ENCODE measurements at regions not wholly inside any gene's neighbourhood (a gene's known extent, or its start where the extent isn't known, plus 50 kb on each side); places are given as distances from the start of the nearest gene placed in this dataset.

DNA sequence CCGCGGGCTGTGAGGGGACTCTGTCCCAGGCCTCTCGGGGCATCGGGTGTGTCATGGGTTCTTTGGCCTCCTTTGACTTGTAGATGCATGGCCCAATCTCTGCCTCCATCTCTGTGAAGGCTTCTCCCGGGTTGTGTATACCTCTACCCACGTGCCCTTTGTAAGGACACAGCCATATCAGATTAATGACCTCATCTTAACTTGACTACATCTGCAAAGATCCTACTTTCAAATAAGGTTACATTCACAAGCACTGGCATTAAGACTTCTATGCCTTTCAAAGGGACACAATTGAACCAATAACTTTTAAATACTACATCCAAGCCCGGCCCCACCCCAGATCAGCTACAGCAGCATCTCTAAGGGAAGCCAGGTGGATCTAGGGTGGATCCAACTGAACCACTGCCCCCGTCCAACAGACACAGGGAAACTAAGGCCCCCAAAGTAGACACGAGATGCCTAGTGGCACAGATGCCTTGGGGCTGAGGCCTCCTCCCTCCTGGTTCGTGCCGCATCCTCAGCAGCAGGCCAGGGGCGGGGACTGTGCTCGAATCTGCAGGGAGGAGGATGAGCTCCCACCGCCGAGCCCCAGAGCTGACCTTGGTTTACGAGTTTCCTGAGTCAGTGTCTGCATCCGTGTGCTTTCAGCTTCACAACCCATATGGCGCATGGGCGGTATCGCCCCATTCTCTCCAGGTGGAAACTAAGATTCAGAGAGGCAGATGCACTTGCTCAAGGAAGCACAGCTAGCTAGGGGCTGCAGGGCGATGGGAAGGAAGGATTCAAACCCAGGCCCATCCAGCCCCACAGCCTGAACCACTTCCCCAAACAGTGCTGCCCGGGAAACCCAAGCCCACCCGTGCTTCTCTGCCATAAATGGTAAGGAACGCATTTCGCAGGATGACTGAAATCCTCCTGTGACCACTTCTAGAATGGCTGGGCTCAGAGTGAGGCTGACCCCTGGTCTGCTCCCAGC, 353.3 kb downstream of the C16orf95 start:
- DNase-seq, result no peak

DNA sequence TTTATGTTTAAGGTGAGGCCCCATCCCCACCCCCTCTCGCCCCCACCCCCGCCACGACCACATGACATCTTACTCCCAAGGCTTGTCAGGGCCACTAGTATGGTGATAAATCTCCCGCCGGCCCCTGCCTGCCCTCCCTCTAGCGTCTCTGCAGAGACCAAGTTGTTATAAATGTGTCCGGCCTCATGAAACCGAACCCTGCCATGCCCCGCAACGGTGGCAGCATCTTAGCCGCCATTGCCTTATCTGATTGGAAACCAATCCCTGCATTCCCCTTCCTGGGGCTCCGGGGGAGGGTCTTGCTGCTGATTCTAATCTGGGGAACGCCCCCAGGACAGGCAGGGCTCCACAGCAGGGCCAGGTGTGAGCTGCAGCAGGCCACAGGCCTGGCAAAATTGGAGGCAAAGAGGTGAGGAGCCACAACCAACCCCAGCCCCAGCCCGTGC, 352.4 kb downstream of the C16orf95 start:
- DNase-seq, result no peak

DNA sequence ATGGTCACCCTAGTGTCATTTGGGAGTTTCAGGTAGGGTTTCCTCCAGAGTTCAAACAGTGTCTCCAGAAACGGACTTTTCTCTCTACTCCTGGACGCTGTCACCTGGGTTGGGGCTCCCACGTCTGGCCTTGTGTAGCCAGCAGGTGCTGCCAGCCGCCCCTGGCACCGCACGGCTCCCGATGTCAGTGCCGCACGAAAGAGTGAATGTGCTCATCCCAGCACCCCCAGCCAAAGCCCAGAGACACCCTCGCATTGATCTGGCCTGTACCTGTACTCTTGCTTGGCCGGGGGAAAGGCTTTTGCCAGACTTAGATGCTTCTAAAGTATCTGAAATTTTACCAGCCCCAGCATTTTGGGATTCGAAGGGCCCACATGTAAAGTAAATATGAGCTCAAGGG, 351.9 kb downstream of the C16orf95 start:
- no peak for DNase-seq

DNA sequence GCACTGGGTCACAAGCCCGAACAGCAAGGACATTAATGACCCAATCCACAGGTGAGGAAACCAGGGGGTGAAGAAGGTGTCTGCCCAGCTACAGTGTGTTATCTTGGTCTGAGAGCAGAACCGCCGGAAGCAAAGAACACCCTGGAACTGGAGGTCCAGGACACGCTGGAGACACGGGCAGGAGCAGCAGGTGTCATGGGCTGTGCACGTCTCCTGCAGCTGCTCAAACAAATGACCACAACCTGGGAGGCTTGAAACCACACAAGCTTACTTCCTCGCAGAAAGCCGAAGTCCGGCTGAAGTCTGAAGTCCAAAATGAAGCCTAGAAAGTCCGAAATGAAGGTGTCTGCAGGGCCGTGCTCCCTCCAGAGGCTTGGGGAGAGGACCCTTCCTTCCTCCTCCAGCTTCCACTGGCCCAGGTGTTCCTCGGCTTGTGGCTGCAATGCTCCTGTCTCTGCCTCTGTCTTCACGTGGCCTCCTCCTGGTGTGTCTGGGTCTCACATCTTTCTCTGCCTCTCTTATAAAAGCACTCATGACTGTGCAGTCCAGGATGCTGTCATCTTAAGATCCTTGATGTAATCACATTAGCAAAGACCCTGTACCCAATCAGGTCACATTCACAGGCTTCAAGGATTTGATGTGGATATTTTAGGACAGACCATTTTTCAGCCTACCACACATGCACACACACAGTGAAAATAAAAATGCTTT, 351.2 kb downstream of the C16orf95 start:
- DNase-seq, result no peak

DNA sequence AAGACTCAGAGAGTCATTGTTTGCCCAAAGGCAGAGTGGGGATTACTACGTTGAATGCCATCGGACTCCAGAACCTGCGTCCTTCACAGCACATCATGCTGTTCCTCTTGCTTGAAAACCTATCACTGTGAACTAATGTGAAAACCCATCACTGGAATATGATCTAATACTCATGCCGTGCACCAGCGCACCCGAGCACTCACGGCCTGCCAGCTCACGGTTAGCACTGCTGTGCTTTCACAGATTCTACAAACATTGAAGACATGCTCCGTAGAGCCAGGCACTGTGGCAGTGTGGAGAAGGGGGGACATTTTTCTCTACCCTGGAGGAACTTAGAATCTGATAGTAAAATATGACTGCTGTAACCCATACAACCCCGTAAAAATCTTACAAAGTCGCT, 350.4 kb downstream of the C16orf95 start:
- DNase-seq, result no peak

DNA sequence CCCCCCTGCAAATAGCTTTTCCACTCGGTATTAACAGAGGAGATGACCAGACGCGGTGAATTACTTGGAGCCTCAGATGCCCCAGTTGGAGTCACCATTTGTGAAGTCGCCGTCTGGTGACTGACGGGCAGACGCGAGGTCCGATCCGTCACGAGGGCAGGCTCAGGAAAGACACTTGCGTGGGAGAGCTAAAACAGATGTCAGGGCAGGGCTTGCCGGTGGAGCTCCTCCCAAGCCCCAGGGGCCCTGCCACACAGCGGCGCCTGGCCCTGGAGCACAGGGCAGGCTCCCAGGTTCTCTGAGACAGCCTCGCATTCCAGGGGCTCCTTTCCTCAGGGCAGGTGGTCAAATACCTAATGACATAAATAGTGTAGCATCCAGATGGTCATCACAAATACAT, 348.3 kb downstream of the C16orf95 start:
- no peak for DNase-seq

DNA sequence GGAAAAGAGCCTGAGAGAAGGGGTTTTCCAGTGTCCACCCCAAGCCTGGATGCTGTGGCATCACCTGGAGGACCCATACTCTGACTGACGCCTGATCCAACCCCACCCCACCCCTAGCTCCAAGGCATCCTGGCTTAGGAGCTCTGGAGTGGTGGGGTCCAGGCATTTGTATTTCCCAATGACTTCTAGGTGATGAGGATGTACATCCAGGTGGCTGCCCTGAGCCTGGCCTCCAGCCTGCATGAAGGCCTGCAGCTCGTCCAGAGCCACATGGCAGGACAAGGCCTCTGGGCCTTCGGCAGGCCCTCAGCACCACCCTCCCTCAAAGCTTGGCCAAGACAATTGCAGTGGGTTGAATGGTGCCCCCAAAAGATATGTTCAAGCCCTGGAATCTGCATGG, 347.5 kb downstream of the C16orf95 start:
- no peak for DNase-seq

DNA sequence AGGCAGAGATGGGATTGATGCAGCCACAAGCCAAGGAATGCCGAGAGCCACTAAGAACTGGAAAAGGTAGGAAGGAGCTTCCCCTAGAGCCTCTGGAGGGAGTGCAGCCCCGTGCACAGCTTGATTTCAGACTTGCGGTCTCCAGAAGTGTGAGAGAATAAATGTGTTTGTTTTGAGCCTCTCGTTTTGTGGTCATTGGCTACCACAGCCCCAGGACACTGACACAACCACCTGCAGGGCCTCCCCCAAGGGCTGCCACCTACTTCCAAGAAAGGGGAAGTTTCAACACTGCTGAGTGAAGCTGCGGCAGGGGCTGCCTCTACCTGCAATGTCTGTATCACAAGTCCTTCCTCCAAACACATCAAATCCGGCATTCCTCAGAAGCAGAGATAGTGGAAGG, 346.9 kb downstream of the C16orf95 start:
- DNase-seq, result no peak

DNA sequence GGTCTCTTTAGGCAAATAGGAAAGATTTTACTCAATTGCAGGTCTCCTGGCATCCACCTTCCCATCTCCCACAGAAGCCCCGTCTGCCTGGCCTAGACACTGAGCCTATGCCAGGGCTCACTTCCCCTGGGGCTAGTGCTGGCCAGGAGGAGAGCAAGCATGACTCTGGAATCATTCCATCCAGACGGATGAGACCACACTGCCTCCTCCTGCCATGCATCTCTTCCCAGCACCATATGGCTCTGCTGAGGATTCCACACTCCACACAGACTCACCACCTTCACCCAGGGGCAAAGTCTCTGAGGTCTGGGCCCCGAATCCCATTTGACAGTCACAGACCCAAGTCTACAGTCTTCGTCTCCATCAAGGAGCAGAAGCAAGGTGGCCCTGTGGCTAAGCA, 346.5 kb downstream of the C16orf95 start:
- DNase-seq, result no peak

DNA sequence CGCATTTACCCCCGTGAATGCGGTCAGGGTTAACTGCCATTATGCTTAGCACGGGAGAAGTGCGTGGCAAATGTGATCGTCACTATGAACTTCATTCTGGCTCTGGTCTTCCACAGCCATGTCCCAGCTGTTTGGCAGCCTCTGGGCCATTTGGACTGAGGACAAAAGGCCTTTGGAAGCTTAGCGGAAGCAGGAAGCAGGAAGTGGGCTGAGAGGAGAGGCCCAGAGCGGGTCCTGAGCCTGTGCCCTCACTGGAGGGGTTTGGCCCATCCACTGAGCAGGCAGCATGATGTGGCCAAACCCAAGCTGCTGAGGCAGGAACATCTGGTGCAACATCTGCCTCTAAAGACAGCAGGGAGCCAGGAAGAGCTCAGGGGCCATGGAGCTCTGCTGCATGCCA, 345.9 kb downstream of the C16orf95 start:
- DNase-seq, result no peak

DNA sequence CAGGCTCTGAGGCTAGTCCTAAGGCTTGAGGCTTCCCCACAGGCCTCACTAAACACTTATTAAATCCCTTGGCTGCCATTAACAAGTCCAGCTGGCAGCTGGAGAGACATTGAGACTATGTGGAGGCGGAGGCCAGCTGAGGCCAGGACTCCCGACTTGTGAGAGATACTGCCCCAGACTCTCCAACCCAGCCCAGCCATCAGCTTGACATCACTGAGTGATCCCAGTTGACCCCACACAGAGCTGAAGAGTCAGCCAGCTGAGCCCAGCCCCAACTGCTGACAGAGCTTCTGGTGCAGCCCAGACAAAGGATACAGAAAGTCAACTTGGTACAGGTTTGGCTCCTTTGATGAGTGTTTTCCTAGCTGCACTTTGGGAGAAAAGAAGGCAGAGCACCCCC, 343.1 kb downstream of the C16orf95 start:
- DNase-seq, result no peak

DNA sequence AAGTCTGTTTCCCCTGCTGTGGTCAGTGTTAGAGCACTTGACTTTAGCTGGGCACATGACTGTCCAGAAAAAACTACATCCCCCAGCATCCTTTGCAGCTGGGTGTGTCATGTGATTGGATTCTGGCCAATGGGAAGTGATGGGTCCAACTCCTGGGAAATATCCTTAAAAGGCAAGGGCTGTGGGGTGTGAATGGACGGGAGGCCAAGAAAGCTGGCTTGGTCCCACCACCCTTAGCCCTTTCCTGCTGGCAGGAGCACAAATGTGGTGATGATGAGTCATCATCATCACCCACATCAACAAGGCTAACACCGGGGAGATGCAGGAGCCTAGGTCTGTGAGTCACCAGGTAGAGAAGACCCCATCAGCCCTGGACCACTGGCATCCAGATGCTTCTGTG, 341.7 kb downstream of the C16orf95 start:
- DNase-seq, result no peak

DNA sequence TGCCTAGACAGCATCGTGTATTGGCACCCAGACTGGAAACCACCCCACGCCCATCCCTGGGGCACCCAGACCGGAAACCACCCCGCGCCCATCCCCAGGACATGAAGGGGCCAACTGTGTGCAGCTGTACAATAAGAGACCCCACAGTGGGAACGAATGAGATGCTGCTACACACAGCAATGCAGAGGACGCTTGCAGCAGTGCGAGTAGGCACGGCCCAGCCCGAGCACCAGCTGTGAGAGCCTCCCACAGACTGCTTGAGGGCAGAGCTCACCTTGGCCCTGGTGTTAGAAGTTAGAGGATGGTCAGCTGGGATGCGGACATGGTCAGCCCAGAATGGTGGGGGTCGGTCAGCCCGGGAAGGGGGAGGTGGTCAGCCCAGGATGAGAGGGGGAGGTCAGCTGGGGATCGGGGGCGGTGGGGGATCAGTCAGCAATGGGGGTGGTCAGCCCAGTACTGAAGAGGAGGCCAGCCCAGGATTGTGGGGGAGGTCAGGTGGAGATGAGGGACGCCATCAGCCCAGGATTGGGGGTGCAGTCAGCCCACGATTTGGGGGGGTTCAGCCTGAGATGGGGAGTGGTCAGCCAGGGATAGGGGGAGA, 340.0 kb downstream of the C16orf95 start:
- DNase-seq, result no peak

DNA sequence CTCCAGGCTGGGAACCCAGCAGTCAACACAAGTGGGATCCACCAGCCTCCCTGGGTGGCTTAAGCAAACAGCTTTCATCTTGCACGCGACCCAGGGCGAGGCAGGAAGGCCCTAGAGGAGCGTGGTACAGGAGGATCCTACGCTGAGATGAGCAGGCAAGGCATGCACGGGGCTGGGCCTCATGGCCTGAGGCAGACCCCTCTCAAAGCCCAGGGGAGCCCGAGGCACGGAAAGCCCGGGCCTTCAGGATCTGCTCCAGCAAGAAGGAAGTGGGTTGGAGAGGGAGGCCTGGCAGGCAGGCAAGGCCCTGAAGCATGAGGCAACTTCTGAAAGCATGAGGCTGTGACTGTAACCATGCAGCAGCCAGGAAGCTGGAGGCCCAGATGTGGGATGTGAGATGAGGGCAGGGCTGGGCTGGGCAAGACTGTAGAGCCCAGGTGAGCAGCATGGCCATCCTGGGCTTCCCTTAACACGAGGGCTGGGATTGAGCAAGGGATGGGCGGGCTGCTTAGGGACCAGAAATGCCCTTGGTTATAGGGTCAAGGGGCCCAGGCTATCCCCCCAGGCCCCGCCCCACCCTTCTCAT, 338.7 kb downstream of the C16orf95 start:
- no peak for DNase-seq

DNA sequence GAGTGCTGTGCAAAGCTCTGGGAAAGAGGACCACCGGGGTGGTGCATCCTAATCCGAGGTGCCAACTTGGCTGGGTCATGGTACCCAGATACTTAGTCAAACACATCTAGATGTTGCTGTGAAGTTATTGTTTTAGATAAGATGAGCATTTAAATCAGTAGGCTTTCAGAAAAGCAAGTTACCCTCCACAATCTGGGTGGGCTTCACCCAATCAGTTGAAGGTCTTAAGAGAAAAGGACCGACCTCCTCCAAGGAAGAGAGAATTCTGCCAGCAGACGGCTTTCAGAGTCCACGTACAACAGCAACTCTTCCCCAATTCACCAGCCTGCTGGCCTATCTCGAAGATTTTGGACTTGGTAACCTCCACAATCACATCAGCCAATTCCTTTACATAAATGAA, 338.1 kb downstream of the C16orf95 start:
- DNase-seq, result no peak

DNA sequence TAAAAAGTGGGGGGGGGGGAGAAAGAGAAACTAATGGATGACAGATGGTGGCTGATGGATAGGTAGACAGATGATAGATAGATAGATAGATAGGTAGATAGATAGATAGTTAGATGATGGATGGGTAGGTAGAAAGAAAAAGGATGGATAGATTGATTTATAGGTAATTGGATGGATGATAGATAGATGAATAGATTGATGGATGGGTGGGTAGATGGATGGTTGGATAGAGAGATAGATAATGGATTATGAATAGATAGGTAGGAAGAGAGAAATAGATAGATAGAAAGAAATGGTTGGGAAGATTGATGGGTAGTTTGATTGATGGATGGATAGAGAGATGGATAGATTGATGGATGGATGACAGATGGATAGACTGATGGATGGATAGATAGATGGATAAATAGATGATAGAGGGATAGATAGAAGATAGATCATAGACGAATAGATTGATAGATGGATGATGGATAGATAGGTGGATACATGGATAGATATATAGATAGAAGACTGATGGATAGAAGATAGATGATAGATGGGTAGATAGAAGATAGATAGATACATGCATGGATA, 337.1 kb downstream of the C16orf95 start:
- no peak for DNase-seq

DNA sequence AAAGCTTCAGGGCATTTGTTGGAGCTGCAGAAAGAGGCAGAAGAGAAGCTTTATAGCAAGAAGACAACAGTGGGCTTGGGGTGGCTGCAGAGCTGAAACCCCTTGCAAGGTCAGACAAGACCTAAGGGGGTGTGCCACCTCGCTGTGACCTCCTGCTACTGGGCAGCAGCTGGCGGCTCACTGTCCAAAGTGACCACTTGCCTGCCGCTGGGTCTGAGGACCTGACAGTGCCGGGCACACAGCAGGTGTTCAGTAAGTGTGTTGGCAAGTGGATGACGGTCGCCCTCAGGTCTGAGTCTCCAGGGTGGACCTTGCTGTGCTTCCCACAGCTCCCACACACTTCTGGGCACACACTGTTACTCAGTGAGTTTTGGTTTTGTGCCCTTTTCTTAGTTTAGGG, 336.5 kb downstream of the C16orf95 start:
- DNase-seq, result no peak

DNA sequence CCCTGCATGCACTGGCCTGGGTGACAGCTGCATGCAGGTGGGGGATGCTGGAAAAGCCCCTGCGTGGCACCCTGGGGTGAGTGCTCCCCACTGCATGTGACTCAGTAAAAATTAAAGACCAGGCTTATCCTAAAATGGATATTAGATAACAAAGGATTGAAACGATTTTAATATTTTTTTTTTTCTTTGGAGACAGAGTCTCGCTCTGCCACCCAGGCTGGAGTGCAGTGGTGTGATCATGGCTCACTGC, 334.9 kb downstream of the C16orf95 start:
- DNase-seq, result no peak

DNA sequence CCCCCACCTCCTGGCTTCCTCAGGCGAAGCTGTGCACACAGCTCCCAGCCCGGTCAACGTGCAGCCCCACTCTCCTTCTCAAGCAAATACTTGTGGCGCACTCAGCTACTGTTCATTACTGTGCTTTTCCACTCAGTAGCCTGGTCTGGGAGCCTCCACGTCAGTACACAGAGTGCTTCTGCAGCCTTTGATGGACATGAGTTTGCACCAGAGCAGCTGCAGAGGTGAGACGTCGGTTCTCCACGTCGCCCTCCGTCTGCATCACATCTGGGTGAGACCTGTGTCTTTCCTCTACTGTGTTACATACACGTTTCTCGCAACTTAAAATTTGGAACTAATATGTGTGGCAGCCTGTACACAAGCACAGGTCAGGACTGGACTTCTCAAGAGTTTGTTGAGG, 334.3 kb downstream of the C16orf95 start:
- no peak for DNase-seq

DNA sequence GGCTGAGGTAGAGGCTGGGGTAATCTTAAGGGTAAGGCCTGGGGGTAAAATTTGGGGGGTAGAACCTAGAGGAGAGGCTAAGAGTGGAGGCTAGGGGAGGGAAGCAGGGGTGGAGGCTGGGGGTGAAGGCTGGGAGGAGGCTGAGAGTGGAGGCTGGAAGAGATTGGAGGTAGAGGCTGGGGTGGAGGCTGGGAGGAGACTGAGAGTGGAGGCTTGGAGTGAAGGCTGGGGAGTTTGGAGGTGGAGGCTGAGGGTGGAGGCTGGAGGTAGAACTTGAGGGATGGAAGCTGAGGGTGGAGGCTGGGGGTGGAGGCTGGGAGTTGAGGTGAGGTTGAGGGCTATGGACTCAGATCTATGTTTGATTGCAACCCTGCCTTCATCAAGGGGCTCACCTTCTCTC, 333.6 kb downstream of the C16orf95 start:
- DNase-seq, result no peak

DNA sequence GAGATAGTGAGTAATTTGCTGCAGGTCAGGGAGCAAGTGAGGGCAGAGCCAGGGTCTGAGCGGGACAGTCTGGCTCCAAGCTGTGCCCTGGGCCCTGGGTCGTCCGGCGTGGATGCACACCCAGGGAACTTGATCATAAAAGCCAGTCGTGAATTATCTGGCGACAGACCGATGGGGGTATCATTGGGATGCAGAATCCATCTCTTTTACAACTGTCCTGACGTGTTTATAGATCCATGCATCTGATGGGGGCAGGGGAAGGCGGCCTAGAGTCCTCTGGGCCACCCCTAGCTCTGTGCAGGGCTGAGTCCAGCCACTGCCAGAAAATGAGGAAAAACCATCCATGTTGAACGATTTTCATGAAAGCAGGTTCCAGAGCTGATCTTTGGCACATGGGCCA, 332.8 kb downstream of the C16orf95 start:
- DNase-seq, result no peak

DNA sequence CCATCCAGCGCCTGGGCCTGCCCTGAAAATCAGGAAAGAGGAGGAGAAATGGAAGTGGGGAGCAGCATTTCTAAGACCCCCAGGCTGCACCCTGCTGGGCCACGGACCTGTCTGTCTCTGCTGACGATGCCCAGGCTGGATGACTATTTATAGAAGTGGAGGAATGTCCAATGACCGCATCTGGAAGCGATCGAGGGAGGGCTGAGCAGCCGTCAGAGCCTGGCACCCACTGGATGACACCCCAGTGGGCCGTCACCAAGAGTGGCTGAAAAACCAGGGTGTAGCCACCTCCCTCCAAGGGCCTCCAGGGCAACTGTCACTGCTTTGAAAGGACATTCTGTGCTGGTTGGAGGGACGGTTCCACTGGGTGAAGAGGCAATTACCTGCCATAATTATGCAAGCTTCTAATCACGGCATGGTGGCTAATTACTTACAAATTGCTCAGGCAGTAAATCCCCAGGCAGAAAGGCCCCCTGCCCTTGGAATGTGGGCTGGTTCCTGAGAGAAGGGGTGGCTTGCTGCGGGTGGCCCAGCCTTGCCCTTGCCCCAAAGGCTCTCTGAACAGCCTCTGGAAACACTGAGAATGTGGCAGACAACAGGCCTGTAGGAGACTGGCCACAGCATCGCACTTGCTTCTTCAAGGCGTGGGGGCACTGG, 332.1 kb downstream of the C16orf95 start:
- no peak for DNase-seq

DNA sequence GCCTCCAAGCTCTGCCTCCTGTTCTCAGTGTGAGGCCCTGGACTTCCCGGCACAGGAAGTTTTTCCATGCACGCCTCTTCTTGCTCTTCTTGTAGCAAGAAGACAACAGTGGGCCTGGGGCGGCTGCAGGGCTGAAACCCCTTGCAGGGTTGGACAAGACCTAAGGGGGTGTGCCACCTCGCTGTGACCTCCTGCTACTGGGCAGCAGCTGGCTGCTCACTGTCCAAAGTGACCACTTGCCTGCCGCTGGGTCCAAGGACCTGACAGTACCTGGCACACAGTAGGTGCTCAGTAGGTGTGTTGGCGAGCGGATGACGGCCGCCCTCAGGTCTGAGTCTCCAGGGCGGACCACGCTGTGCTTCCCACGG, 331.6 kb downstream of the C16orf95 start:
- DNase-seq, result no peak

Measured in NCI-H526 treated with DMSO at 0.1 percent for 48 hours (cell line).